ENCODE measurements at regions not wholly inside any gene's neighbourhood (a gene's known extent, or its start where the extent isn't known, plus 50 kb on each side); places are given as distances from the start of the nearest gene placed in this dataset.

GRCh38 chr11:28569106-28569505 lies 460.9 kb downstream of the METTL15 start:
- no peak for TF ChIP-seq POLR2A (IDR thresholded peaks at IDR 0.05)
- TF ChIP-seq, protein P1, sequence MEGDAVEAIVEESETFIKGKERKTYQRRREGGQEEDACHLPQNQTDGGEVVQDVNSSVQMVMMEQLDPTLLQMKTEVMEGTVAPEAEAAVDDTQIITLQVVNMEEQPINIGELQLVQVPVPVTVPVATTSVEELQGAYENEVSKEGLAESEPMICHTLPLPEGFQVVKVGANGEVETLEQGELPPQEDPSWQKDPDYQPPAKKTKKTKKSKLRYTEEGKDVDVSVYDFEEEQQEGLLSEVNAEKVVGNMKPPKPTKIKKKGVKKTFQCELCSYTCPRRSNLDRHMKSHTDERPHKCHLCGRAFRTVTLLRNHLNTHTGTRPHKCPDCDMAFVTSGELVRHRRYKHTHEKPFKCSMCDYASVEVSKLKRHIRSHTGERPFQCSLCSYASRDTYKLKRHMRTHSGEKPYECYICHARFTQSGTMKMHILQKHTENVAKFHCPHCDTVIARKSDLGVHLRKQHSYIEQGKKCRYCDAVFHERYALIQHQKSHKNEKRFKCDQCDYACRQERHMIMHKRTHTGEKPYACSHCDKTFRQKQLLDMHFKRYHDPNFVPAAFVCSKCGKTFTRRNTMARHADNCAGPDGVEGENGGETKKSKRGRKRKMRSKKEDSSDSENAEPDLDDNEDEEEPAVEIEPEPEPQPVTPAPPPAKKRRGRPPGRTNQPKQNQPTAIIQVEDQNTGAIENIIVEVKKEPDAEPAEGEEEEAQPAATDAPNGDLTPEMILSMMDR (IDR thresholded peaks at IDR 0.05 in 4 of 5, conservative IDR thresholded peaks at IDR 0.05 in 1 of 5): no peak
